SHP77 (cell line): ENCODE measurements at regions not wholly inside any gene's neighbourhood (a gene's known extent, or its start where the extent isn't known, plus 50 kb on each side); places are given as distances from the start of the nearest gene placed in this dataset.

ENCODE experiments used
- DNase-seq, 2 experiments: peaks; one replicate each; lab custom pipeline; 2025; lab: John Stamatoyannopoulos, UW

- no peak for DNase-seq
These were observed 446.2 kb downstream of the PIK3C3 start for GRCh38 chr18:42401131-42401673.

DNA sequence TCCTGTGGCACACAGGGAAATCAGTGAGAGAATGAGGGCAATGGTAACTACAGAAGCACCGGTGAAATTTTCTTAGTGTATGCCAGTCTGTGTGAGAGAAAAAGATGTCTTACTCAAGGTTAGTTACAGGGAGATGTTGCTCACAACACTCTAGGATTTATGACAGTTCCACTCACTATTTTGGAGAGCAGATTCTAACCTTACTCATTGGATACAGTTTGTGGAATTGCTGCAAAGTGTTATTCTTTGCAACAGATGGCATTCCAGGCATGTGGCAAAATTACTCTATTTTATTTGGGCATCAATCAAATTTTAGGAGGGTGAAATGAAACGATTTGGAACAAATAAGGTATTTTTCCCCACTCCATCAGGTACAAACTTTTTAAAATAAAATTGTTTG lies 449.1 kb downstream of the PIK3C3 start:
- DNase-seq = no peak

GRCh38 chr18:42409005-42409404 lies 454.0 kb downstream of the PIK3C3 start:
- no peak for DNase-seq

GRCh38 chr18:42412281-42412680 lies 457.2 kb downstream of the PIK3C3 start:
- no peak for DNase-seq

DNA sequence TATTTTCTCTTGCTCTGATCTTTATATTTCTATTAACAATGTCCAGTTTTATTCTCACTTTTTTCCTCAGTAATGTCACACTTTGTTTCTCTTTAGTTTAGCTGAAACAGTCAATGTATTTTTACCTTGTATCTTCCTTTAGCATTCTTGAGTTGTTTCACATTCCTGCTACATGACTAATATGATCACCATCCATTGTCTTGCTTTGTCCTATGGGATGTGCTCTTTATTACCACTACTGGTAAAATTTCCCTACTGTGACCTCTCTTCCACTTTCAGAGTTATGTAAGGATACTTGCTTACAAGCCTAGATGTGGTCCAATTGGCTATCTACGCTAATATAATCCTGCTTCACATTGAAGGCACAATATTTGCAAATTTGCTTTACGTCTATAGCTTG lies 457.9 kb downstream of the PIK3C3 start:
- DNase-seq = no peak

GRCh38 chr18:42413870-42414269 lies 458.8 kb downstream of the PIK3C3 start:
- DNase-seq = no peak

DNA sequence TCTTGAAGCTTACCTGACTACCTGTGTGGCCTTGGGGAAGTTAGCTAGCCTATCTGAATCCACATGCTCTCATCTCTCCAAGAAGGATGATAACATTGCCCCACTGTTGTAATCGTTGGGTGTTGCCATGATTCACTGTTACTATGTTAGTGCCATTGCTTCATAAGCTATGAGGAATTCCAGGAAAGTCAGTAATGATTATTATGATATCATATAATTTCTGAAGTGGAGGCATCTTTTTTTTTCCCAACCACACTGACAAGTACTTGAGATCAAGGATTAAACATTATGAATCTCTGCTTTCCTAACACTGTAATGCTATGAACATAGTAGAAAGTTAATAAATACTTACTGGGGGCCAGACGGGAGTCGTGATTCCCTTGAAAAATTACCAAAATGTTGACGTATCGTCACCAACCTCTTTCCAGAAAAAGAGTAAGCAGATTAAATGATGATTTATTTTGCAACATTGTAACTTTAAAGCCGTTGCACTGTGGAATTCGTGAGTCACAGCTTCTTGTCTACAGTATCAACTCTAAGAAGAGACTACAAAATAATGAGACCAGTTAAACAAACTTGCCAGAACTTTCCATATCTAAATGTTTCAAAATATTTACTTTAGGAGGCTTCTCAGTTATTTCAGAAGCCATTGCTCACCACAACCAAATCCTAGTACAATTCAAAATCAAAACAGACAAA lies 459.9 kb downstream of the PIK3C3 start:
- DNase-seq = no peak

DNA sequence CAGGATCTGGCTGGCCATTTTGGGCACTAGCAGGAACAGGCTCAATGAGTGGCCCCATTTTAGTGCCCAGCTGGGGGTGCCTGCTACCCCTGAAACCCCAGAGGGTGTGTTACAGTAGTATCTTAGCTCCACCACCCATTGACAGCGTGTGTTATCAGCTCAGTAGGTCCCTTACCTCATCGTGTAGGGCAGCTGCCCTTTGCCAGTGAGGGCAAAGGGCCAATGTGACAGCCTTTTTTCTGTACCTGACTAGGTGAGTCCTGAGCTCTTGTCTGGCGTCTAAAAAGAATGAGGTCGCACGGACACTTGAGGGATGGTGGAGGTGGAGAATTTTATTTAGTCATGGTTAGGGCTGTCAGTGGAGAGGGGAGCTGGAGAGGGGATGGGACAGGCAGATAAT lies 462.2 kb downstream of the PIK3C3 start:
- no peak for DNase-seq

GRCh38 chr18:42418121-42418520 lies 463.1 kb downstream of the PIK3C3 start:
- no peak for DNase-seq

DNA sequence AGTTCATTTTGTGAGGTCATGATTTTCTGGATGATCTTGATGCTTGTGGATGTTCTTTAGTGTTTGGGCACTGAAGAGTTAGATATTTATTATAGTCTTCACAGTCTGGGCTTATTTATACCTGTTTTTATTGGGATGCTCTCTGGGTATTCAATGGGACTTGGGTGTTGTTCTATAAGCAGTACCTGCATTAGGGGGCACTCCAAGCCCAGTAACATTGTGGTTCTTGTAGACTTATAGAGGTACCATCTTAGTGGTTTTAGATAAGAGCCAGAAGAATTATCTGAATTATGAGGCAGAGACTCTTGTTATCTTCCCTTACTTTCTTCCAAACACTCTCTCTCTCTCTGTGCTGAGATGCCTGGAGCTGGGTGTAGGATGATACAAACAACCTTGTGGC lies 470.0 kb downstream of the PIK3C3 start:
- DNase-seq = no peak

DNA sequence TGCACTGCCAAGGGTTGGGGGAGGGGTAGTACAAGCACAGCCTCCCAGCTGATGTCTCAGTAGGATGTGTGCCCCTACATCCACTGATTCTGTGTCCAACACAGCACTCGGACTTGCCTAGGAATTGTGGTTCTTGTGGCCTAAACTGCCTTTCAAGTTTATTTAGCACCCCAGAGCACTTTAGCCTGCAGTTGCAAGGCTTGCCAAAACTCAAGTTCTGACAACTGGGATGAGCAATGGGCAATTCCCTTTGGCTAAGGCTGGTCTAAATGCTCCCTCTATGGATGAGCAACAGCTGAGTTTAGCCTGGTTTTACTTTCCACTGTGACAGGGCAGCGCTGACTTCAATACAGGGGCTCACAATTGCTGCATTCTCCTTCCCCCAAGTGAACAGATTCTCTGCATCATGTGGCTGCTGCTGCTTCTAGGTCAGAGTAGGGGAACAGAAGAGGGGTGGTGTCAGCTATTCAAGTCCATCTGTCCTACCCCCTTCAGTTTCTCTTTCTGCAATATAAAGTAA lies 471.5 kb downstream of the PIK3C3 start:
- DNase-seq = no peak

DNA sequence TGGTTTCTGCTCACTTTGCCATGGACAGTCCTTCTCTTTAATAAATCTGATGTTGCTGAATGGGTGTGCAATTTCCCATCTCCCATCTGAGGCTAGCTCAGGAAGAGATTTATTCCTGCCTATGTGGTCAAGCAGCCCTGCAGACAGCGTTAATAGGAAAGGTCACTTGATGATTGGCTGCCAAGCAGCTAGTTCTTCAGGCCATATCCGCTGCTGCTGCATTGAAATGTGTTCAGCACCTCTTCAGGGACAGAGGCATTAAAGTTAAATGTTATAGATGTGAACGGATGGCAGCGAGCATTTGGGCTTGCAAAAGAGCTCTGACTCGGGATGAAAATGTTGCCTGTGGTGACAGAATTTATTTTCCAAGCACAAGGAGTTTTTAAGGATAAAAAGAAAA lies 474.2 kb downstream of the PIK3C3 start:
- DNase-seq = no peak

DNA sequence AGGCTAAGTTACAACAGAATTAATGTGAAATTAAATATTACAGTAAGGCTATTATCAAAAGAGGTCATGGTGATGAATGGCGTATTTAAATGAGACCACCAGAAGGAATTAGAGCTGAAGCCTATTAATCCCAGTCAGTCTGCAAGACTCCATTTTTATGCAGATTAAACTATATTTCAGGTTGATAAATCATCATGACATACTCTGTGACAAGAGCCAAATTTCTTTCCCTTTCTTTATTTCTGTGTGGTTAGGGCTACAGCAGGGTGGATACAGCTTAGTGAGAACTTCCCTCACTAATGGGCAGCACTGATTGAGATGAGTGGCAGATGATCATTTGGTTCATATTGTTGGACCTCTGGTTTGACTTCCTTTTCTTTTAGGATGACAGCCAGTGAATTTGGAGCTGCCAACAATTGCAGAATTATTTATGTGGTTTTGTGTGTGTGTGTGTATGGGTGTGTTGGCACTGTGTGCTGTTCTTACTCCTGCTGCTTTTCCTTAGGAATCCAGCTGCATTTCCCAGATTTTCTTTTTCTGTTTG lies 481.3 kb downstream of the PIK3C3 start:
- DNase-seq = no peak

- DNase-seq = no peak
These were observed 482.0 kb downstream of the PIK3C3 start for GRCh38 chr18:42437001-42437400.

- peak in 1 of 2 experiments; percentile 11 for DNase-seq
These were observed 482.6 kb downstream of the PIK3C3 start for GRCh38 chr18:42437646-42438045.

DNA sequence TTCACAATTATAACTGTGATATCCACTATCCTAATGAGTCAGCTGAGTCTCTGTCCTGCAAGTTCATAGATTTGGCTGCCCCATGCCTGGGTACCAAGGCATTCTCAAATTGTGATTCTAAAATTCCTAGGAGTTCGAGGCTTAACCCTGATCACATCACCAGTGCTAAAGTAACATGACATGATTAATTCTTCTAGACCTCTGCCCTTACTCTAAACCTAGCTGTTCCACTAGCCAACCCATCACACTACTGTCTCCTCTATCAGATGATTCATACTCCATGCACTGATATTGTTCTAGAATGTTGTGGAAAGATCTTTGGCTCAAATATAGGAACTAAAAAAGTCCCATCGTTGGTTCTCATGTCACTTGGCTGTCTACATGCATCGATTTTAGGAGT lies 487.6 kb downstream of the PIK3C3 start:
- no peak for DNase-seq

- DNase-seq = no peak
These were observed 489.3 kb downstream of the PIK3C3 start for GRCh38 chr18:42444349-42444748.

DNA sequence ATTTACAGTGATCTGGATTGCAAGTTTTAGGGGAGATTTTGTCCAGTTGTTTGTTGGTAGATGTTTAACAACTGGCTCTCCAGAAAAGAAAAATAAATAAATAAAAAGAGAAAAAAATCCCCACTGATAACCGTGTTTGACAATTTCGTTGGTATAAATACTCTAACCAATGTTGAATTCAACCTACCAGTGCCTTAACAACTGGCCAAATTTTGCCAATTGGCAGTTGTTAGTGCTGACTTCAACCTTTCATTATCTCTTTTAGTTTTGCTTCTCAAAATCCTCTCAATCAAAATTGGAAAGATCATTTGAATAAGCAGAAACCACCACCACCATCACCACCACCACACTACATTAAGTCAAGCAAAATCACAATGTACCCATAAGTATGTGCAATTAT lies 490.3 kb downstream of the PIK3C3 start:
- no peak for DNase-seq

DNA sequence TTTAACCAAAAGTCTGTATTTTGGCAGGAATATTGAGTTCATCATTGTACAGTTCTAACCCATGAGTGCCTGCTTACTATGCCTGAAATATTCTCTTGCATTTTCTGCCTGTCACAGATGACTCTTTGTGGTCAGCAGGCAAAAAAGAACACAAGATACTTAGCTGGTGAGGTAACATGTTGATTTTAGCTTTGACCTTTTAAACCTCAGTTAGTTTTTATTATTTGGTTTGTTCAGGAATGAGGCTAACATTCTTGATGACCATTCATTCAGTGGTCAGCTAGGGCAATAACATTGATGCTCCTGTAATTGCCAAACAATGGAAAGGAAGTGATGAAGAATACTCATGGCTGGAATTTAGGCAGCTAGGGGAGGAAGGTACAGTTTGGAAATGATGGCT lies 491.2 kb downstream of the PIK3C3 start:
- no peak for DNase-seq

DNA sequence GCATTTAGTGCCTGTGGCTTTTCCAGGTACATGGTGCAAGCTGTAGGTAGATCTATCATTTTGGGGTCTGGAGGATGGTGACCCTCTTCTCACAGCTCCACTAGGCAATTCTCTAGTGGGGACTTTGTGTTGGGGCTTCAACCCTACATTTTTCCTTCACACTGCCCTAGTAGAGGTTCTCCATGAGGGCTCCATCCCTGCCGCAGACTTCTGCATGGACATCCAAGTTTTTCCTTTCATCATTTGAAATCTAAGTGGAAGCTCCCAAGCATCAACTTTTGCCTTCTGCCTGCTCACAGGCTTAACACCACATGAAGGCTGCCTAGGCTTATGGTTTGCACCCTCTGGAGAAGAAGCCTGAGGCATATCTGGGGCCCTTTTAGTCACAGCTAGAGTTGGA lies 492.7 kb downstream of the PIK3C3 start:
- DNase-seq = no peak

GRCh38 chr18:42458226-42458625 lies 503.2 kb downstream of the PIK3C3 start:
- no peak for DNase-seq

DNA sequence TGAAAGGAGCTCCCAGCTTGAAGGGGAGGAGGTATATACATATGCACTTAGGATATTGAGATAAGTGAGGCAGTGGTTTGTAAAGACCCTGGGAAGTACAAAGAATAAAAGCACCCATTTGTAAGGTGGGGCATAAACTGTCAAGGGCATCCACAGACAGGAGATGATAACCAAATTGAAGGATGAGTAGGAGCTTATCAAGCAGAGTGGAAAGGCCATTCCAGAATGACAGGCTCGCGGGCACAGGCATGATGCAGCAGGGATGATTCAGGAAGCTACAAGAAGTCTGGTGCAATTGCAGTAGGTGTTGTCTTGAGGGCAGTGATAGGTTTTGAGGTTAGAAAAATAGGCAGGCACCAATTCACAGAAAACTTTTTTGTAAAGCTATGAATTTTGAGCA lies 504.8 kb downstream of the PIK3C3 start:
- DNase-seq = no peak

DNA sequence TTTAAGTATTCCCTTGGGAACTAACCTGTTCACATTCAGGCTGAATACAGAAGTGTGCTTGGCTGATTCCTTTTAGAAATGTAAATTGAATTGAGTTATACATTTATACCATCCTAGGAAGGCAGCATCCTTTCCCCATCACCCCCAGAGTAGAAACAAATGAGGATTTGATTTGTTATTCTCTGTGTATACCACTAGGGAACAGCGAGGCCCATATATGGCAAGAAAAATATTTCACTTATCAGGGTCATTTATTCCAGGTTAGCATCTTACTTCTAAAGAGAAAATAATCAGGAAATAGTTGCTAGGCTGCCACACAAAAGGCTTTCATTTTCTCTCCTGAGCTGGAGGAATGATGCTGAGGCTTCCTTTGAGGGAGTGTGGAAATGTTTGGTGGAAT lies 516.9 kb downstream of the PIK3C3 start:
- DNase-seq = no peak

DNA sequence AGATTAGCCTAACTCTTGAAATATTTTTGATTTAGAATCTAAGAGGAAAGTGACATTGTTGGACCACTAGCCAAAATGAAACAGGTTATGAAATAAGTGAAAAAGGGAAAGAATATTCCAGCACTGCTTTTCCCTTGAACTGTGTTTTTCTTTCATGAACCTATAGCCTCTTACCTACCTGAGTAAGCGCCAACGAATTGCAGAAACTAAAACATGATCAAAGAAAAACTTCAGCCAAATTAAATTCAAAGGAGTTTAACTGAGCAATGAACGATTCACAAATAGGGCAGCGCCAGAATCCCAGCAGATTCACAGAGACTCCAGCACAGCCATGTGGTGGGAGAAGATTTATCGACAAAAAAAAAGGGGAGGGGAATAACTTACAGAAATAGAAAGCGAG lies 518.6 kb downstream of the PIK3C3 start:
- DNase-seq = no peak
